ENCODE measurements at regions not wholly inside any gene's neighbourhood (a gene's known extent, or its start where the extent isn't known, plus 50 kb on each side); places are given as distances from the start of the nearest gene placed in this dataset.

GRCh38 chr12:127249428-127249827, 1017.5 kb upstream of the TMEM132C start:
- TF ChIP-seq POLR2A (IDR thresholded peaks at IDR 0.05), result no peak
- TF ChIP-seq, protein P1, sequence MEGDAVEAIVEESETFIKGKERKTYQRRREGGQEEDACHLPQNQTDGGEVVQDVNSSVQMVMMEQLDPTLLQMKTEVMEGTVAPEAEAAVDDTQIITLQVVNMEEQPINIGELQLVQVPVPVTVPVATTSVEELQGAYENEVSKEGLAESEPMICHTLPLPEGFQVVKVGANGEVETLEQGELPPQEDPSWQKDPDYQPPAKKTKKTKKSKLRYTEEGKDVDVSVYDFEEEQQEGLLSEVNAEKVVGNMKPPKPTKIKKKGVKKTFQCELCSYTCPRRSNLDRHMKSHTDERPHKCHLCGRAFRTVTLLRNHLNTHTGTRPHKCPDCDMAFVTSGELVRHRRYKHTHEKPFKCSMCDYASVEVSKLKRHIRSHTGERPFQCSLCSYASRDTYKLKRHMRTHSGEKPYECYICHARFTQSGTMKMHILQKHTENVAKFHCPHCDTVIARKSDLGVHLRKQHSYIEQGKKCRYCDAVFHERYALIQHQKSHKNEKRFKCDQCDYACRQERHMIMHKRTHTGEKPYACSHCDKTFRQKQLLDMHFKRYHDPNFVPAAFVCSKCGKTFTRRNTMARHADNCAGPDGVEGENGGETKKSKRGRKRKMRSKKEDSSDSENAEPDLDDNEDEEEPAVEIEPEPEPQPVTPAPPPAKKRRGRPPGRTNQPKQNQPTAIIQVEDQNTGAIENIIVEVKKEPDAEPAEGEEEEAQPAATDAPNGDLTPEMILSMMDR (IDR thresholded peaks at IDR 0.05), result no peak
- no peaks in the 10 kb centered on the region for H3K9me3 ChIP-seq
- no peak overlapping the region for H3K4me3 ChIP-seq
- no peaks in the 10 kb centered on the region for H3K4me1 ChIP-seq
- no peak for DNase-seq
- no peaks in the 10 kb centered on the region for H3K36me3 ChIP-seq
- H3K27me3 ChIP-seq, result no peaks in the 10 kb centered on the region
- no peak overlapping the region for H3K27ac ChIP-seq
- 67 to 69% methylated on average over 1 of the region's 1 CpG for WGBS, 2 donors
- intact Hi-C loops (cut with DNase I), result no loop called here

- Histone ChIP-seq H3K27ac (no peak overlapping the region), H3K4me1 (no peaks in the 10 kb centered on the region), H3K36me3 (no peaks in the 10 kb centered on the region), H3K9me3 (no peaks in the 10 kb centered on the region), H3K4me3 (no peak overlapping the region), H3K27me3 (no peaks in the 10 kb centered on the region)
- TF ChIP-seq, protein P1 (IDR thresholded peaks at IDR 0.05), result no peak
- TF ChIP-seq POLR2A (IDR thresholded peaks at IDR 0.05), result no peak
- no peak for DNase-seq
- intact Hi-C loops (cut with DNase I), result no loop called here
- 65 to 78% methylated on average over 7 of the region's 7 CpGs for WGBS, 2 donors
Observed at GRCh38 chr12:127253797-127254327, 1013.1 kb upstream of the TMEM132C start.

- Histone ChIP-seq H3K4me3 (no peak overlapping the region), H3K27me3 (no peaks in the 10 kb centered on the region), H3K36me3 (no peaks in the 10 kb centered on the region), H3K27ac (no peak overlapping the region), H3K9me3 (no peaks in the 10 kb centered on the region), H3K4me1 (no peaks in the 10 kb centered on the region)
- no peak for DNase-seq
- 38 to 71% methylated on average over 5 of the region's 5 CpGs for WGBS, 2 donors
- TF ChIP-seq, protein P1 (IDR thresholded peaks at IDR 0.05), result no peak
- no peak for TF ChIP-seq POLR2A (IDR thresholded peaks at IDR 0.05)
- intact Hi-C loops (cut with DNase I), result no loop called here
Observed at GRCh38 chr12:127254420-127254955, 1012.5 kb upstream of the TMEM132C start.

DNA sequence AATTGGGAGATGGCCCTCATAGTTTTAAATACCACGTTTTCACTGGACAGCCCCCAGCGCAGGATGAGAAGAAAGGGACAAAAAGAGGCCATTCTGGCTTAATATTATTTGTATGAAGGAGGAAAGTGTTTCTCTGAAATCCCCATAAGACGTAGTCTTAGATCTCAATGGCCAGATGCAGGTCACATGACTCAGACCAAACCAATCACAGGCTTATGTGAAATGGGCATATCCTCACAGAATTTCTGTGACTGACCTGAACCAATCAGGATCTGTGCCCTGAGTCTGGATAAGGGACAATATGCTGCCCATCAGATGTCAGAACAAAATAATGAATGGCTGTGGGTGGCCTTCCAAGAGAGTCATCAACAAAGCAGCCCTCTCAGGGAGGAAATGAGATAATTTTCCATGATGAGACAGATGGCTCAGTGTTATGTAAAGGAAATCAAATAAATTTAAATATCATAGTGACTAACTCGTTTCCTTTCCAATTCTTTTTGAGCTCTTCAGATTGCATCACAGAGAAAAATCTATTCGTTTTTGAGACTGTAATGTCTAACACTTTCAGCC, 1009.5 kb upstream of the TMEM132C start:
- intact Hi-C loops (cut with DNase I), result no loop called here
- H3K27ac ChIP-seq, result no peak overlapping the region
- no peaks in the 10 kb centered on the region for H3K27me3 ChIP-seq
- WGBS, 2 donors, result 55 to 67% methylated on average over 5 of the region's 5 CpGs
- H3K4me1 ChIP-seq, result no peaks in the 10 kb centered on the region
- DNase-seq, result no peak
- no peak overlapping the region for H3K4me3 ChIP-seq
- no peaks in the 10 kb centered on the region for H3K36me3 ChIP-seq
- TF ChIP-seq, protein P1 (IDR thresholded peaks at IDR 0.05), result no peak
- TF ChIP-seq POLR2A (IDR thresholded peaks at IDR 0.05), result no peak
- H3K9me3 ChIP-seq, result no peaks in the 10 kb centered on the region

GRCh38 chr12:127260531-127260930, 1006.4 kb upstream of the TMEM132C start:
- Histone ChIP-seq H3K36me3 (no peaks in the 10 kb centered on the region), H3K4me3 (no peak overlapping the region), H3K27me3 (no peaks in the 10 kb centered on the region), H3K27ac (no peak overlapping the region), H3K4me1 (no peaks in the 10 kb centered on the region), H3K9me3 (no peaks in the 10 kb centered on the region)
- TF ChIP-seq, protein P1 (IDR thresholded peaks at IDR 0.05), result no peak
- TF ChIP-seq POLR2A (IDR thresholded peaks at IDR 0.05), result no peak
- WGBS, 2 donors, result 69 to 81% methylated on average over 3 of the region's 3 CpGs
- intact Hi-C loops (cut with DNase I), result no loop called here
- DNase-seq, result no peak
